ENCODE measurements at regions not wholly inside any gene's neighbourhood (a gene's known extent, or its start where the extent isn't known, plus 50 kb on each side); places are given as distances from the start of the nearest gene placed in this dataset.

DNA sequence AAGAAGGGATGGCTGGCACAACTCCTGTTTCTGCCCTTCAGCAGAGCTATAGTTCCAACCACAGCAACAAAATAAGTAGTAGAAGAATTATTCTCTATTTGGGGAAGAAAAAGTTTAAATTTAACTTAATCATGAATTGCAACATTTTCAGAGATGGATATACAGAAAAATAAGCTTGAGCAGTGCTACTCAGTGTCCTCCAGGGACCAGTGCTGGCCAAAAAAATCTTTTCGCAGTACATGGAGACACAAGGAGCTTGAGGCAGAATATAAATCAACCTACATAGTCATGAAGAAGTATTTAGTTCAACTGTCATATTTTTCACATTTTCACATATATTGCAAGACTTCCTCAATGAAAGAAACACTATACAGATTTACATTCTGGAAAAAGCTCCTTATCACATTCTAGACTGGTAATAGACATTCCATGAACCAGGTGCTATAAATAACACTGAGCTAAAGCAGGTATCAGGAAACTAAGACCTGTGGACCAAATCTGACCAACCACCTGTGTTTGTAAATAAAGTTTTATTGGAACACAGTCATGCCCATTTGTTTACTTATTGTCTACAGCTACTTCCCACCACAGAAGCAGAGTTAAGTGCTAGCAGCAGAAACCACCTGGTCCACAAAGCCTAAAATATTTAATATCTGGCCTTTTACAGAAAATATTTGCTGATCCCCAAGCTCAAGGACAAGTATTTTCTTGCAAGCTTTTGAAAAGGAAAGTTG is 101.9 kb downstream of the RGS21 start:
- no peak for TF ChIP-seq GATA1 (IDR thresholded peaks at IDR 0.05; ENCODE audit: low read depth, low read length)
- no peak for TF ChIP-seq POLR2A (IDR thresholded peaks at IDR 0.05; ENCODE audit: low read length)
- DNase-seq, result no peak

DNA sequence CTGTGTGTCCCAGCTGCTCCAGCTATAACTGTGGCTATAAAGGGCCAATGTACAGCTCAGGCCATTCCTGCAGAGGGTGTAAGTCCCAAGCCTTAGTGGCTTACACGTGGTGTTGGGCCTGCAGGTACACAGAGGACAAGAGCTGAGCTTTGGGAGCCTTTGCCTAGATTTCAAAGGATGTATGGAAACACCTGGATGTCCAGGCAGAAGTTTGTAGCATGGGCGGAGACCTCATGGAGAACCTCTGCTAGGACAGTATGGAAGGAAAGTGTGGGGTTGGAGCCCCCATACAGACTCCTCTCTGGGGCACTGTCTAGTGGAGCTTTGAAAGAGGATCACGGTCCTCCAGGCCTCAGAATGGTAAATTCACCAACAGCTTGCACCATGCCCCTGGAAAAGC is 113.9 kb downstream of the RGS21 start:
- TF ChIP-seq POLR2A (IDR thresholded peaks at IDR 0.05; ENCODE audit: low read length) (no peak), GATA1 (IDR thresholded peaks at IDR 0.05; ENCODE audit: low read depth, low read length) (no peak)
- DNase-seq, result no peak

DNA sequence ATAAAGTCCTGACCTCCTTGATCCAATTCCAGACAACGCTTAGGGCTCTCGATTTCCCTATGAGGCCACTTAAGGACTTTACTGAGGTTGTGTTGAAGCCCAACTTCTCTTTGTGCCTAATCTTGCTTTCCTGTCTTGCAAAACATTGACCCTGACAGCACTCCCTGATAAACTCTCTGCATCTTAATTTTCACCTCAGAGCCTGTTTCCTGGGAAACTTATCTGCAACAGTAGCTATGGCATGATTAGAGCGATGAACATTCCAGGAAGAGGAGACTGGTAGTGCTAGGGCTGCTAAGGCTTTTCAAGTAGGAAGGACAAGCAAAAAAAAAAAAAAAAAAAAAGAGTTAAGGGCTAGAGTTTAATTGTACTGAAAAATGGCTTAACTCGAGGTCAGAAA is 118.9 kb downstream of the RGS21 start:
- DNase-seq, result no peak

DNA sequence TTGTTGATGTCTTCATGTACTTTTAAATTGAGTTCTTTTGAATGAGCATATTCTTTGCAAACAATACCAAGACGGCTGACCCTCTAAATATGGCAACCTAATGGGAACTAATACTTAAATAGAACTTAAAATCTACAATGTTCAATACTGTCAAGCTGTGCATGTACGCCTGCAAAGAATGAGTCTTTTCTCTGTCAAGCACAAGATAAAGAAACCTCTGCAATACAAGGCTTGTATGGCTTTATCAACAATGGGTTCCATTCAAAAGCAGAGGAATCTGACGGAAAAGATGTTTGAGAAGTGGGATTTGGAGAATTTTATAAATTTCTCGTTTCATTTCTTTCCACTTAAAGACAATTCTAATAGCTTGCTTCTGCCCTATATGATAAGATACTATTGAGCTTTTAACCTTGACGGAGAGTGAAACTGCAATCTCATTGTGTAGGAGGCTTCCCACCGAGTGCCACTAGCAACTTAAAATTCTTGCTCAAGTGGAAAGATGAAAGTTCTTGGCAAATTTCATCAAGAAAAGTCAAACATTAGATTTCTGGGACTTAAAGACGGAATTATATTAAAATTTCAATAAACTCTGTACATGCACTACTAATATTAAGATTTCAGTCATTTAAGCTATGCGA is 119.8 kb downstream of the RGS21 start:
- no peak for TF ChIP-seq GATA1 (IDR thresholded peaks at IDR 0.05; ENCODE audit: low read depth, low read length)
- TF ChIP-seq POLR2A (IDR thresholded peaks at IDR 0.05; ENCODE audit: low read length), result no peak
- DNase-seq, result no peak

More for the DNA sequence above, 118.9 kb downstream of the RGS21 start:
- no peak for TF ChIP-seq GATA1 (IDR thresholded peaks at IDR 0.05; ENCODE audit: low read depth, low read length)
- TF ChIP-seq POLR2A (IDR thresholded peaks at IDR 0.05; ENCODE audit: low read length), result no peak

DNA sequence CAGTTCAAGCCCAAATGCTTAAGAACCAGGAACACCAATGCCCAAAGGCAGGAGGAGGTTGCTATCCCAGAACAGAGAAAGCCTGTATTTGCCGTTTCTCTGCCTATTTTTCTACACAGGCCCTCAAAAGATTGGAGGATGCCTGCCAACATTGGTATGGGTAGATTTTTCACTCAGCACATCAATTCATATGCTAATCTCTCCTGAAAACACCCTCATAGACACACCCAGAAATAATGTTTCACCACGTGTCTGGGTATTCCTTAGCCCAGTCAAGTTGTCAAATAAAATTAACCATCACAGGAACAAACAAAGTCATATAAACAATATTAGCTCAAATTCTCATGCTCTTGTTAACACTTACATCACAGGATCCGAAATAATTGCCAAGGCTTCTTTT is 121.9 kb downstream of the RGS21 start:
- DNase-seq, result no peak
- TF ChIP-seq POLR2A (IDR thresholded peaks at IDR 0.05; ENCODE audit: low read length), result no peak
- TF ChIP-seq GATA1 (IDR thresholded peaks at IDR 0.05; ENCODE audit: low read depth, low read length), result no peak

DNA sequence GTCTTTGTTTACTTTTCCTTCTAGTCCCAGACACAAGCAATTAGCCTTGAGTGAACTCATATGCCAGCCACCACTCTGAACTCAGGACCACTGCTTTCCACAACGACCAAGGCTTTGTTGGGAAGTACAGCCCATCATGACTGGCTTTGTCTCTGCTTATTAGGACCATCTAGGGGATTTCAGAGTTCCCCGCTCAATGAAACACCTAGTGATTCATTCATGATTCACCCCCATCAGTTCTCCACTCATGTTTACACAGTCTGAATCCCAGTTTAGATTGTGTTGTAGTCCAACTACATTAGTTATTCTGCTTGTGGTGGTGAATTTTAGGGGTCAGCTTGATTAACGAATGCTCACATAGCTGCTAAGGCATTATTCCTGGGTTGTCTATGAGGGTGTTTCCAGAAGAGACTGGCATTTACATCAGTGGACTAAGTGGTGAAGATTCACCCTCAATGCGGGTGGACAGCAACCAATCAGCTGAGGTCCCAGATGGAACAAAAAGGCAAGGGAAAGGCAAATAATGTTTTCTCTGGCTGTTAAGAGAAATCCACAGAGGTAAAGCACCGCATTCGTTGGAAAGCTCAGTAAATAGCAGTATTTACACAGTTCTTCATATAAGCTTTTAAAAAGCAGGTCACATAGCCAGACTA is 122.7 kb downstream of the RGS21 start:
- TF ChIP-seq POLR2A (IDR thresholded peaks at IDR 0.05; ENCODE audit: low read length) (no peak), GATA1 (IDR thresholded peaks at IDR 0.05; ENCODE audit: low read depth, low read length) (no peak)
- DNase-seq, result no peak

DNA sequence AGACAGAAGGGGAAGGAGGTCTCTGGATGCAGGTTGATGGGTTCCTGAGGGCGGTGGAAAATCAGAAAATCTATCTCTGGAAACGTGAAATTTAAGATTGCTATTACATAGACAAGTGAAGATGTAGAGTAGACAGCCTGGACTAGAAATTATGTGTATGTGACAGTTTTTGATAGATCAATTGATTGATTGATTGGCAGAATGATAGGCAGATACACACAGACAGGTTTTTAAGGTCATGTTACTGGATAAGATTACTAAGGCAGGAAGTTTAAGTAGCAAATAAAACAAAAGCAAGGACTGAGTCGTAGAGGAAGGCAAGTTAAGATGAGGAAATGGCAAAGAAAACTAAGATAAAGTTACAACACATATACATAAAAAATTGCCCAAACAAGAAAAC is 124.7 kb downstream of the RGS21 start:
- no peak for TF ChIP-seq GATA1 (IDR thresholded peaks at IDR 0.05; ENCODE audit: low read depth, low read length)
- no peak for TF ChIP-seq POLR2A (IDR thresholded peaks at IDR 0.05; ENCODE audit: low read length)
- no peak for DNase-seq

DNA sequence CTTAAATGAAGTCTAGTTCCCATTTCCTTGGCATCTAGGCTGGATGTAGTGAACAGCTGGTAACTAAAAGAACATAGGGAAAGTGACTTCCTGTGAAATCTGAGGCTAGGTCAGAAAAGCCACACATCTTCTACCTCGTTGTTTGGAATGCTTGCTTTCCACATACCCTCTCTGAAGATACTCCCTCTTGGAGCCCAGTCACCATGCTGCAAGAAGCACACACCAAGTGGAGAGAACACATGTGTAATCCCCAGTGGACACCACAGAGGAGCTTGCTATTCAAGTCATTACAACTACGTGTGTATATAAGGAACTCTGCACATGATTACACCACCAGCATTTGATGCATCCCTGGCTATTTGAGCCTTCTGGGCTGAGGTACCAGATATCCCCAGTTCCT is 125.9 kb downstream of the RGS21 start:
- TF ChIP-seq POLR2A (IDR thresholded peaks at IDR 0.05; ENCODE audit: low read length), result no peak
- no peak for TF ChIP-seq GATA1 (IDR thresholded peaks at IDR 0.05; ENCODE audit: low read depth, low read length)
- DNase-seq, result no peak

DNA sequence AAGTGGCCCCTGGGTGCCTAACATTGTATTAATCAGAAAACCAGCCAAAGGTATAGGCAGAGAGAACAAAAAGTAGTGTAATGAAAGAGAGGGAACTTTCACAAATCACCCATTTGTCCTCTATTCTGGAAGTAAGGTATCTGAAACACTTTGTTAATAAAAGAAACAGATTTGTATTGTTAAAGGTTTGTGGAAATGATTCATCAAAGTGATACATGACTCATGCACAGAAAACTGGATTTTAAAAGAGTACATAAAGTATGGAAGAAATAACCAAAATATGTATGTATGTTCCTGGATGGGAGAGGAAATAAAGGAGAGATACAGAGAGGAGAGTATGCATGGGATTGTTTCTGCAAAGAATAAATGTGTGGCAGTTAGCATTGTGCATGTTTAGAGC is 126.8 kb downstream of the RGS21 start:
- no peak for DNase-seq
- no peak for TF ChIP-seq GATA1 (IDR thresholded peaks at IDR 0.05; ENCODE audit: low read depth, low read length)
- TF ChIP-seq POLR2A (IDR thresholded peaks at IDR 0.05; ENCODE audit: low read length), result no peak

DNA sequence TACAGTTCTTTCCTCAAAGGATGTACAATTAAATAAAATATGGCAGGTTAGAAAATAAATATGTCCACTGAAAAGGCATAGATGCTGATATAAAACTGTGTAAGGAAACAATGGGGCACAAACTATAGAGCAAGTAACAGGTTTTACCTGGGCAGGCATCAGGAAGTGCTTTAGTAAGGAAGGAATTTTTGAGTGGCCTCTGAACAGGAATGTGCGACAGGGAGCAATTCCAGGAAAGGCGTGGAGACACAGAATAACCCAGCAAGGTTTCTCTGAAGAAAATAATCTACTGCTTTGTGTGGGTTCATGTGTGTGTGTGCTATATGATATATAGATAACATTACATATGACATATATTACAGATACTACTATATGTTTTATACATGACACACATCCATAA is 128.4 kb downstream of the RGS21 start:
- no peak for DNase-seq
- TF ChIP-seq GATA1 (IDR thresholded peaks at IDR 0.05; ENCODE audit: low read depth, low read length), result no peak
- TF ChIP-seq POLR2A (IDR thresholded peaks at IDR 0.05; ENCODE audit: low read length), result no peak

DNA sequence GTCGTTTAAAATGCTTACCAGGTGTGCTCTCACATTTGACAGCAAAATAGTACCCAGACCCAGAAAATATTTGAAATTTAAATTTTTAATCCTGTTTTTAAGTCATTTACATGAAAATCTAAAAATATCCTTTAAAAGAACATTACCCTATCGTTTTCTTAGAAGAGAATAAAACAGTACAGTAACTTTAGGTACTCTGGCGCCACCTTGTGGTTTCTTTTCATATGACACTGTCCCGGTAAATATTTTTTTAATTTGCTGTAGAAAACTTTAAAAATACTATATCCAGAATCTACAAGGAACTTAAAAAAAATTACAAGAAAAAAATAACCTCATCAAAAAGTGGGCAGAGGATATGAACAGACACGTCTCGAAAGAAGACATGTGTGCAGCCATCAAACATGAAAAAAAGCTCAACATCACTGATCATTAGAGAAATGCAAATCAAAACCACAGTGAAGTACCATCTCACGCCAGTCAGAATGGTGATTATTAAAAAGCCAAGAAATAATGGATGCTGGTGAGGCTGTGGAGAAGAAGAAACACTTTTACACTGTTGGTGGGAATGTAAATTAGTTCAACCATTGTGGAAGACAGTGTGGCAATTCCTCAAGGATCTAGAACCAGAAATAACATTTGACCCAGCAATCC is 129.2 kb downstream of the RGS21 start:
- TF ChIP-seq POLR2A (IDR thresholded peaks at IDR 0.05; ENCODE audit: low read length) (no peak), GATA1 (IDR thresholded peaks at IDR 0.05; ENCODE audit: low read depth, low read length) (no peak)
- DNase-seq, result peak; percentile 52 to 78

DNA sequence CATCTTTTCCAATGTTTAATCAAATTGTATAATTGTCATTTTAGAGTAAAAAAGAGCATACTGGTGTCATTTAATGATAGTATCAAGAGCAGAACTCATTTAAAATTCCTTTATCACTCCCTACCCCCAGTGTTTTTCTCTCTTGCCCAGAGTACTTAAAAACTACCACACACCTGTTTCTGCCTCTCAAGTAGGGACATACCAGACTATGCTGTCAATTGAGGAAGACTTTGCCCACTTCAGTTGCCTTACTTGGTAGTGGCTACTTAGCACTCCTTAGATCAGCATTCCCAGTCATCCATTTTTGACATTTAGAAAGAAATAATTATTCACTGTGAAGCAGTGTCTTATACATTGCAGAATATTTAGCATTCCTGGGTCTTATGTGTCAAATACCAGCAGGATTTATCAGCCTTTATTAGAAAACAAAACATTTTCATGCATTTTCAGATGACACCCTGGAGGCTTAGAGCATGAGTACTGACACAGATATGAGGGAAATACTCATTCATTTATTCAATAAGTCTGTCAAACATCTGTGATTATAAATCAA is 127.5 kb upstream of the RGS1 start:
- TF ChIP-seq GATA1 (IDR thresholded peaks at IDR 0.05; ENCODE audit: low read depth, low read length) (no peak), POLR2A (IDR thresholded peaks at IDR 0.05; ENCODE audit: low read length) (no peak)
- no peak for DNase-seq

DNA sequence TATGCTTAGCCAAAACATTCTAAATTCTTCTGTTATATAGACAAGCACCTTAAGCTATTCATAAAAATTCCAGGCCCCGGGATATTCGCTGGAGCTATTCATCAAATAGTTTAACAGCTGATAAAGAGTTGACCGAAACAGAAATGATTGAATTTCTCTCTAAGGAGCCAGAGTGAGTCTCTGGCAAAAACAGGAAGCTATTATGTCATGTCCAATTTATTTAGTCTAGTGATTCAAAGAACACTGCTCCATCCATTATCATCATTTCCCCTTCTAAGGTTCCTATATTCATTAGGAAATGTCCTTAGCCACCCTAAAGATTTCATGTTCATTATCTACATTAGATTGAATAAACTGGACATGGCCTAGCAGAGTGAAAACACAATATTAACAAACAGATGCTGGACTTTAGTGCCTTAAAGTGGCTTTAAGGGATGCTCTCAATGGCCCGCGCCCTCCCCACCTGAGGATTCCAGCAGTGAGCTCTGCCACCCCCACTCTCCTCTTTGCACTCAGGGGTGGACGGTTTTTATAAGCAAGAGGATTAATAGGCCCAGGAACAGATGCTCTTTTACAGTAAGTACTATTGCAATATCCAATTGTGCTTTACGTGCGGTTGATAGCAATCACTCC is 122.1 kb upstream of the RGS1 start:
- TF ChIP-seq POLR2A (IDR thresholded peaks at IDR 0.05; ENCODE audit: low read length), result no peak
- no peak for TF ChIP-seq GATA1 (IDR thresholded peaks at IDR 0.05; ENCODE audit: low read depth, low read length)
- DNase-seq, result no peak
